Peyer's patch (tissue), 4 donors: ENCODE measurements at regions not wholly inside any gene's neighbourhood (a gene's known extent, or its start where the extent isn't known, plus 50 kb on each side); places are given as distances from the start of the nearest gene placed in this dataset.

ENCODE experiments used
- POLR2A ChIP-seq, 2 donors: fragments of 450-650 bp; IDR thresholded peaks; one replicate each; pipeline ENCODE4 v1.5.1; 2017; ENCODE audit warnings: antibody characterized with exemption in 2 of 2, mild to moderate bottlenecking in 2 of 2, moderate library complexity in 2 of 2
- TF ChIP-seq, protein P1 (sequence below), 6 experiments: fragments of 450-650 bp in 4 of 6; fragments of 200-600 bp in 2 of 6; sonication (generic) in 1 of 6; IDR thresholded peaks; one replicate each; pipeline ENCODE4 v1.5.1; 2017 to 2019; ENCODE audit warnings: antibody characterized with exemption in 6 of 6, mild to moderate bottlenecking in 3 of 6, moderate library complexity in 1 of 6

DNA sequence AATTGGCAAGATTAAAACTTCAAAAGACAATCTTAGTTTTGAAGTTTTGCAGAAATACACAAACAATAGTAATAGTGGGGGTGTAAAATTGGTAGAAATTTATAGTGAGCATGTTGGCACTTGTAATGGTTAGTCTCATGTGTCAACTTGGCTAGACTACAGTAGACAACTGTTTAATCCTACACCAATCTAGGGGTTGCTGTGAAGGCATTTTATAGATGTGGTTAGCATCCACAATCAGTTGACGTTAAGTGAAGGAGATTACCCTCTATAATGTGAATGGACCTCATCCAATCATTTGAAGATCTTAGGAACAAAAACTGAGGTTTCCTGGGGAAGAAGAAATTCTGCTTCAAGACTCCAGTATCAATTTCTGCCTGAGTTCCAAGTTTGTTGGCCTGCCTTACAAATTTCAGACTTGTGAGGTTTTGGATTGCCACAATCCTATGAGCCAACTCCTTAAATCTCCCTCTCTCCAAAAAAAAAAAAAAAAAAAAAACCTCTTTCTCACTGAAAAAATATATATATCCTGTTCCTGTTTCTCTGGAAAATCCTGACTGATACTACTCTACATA is 531.6 kb upstream of the IGFBP3 start:
- TF ChIP-seq, protein P1, sequence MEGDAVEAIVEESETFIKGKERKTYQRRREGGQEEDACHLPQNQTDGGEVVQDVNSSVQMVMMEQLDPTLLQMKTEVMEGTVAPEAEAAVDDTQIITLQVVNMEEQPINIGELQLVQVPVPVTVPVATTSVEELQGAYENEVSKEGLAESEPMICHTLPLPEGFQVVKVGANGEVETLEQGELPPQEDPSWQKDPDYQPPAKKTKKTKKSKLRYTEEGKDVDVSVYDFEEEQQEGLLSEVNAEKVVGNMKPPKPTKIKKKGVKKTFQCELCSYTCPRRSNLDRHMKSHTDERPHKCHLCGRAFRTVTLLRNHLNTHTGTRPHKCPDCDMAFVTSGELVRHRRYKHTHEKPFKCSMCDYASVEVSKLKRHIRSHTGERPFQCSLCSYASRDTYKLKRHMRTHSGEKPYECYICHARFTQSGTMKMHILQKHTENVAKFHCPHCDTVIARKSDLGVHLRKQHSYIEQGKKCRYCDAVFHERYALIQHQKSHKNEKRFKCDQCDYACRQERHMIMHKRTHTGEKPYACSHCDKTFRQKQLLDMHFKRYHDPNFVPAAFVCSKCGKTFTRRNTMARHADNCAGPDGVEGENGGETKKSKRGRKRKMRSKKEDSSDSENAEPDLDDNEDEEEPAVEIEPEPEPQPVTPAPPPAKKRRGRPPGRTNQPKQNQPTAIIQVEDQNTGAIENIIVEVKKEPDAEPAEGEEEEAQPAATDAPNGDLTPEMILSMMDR (IDR thresholded peaks at IDR 0.05) = no peak
- TF ChIP-seq POLR2A (IDR thresholded peaks at IDR 0.05) = no peak
